ENCODE measurements at regions not wholly inside any gene's neighbourhood (a gene's known extent, or its start where the extent isn't known, plus 50 kb on each side); places are given as distances from the start of the nearest gene placed in this dataset.

DNA sequence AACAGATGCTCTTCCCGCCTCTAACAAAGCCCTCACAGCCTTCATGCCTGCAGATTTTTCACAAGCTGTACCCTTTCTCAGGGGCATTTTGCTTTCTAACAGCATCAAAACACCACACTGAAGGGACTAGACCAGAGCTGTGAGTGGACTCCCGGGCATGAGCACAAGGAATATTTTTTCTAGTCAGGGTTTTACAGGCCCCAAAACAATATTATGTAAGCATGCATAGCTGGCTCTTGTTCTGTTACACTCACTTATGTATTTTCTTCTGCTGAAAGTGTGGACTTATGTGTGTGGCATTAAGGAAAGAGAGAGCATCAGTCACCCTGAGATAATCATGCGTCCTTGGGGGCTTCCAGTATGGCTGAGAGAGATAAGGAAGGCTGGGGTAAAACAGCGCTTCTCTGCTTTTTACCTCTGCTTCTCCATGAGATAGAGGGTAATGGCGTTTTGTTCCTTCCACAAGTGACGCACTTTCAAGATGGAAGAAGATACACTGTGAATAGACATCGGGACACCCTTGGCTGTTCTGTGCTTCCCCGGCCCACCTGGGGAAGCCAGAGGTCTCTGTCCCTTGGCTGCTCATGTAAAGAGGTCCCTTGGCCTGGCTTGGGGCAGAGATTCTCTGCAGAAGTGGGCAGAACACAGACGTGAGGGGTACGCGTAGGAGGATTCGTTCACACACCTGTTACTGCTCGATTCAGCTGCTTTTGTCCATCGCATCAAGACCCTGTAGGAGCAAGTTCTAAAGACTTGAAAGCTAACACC is 266.7 kb upstream of the RAB4A start:
- Histone ChIP-seq H3K4me3 (no peak overlapping the region), H3K36me3 (ENCODE audit: insufficient read depth in 1 of 2, low read depth in 1 of 2) (no peaks in the 10 kb centered on the region), H3K27ac (no peak overlapping the region), H3K9me3 (no peaks in the 10 kb centered on the region), H3K27me3 (ENCODE audit: insufficient read depth in 3 of 3, low read length in 2 of 3) (no peaks in the 10 kb centered on the region), H3K4me1 (no peaks in the 10 kb centered on the region)
- TF ChIP-seq, protein P1, sequence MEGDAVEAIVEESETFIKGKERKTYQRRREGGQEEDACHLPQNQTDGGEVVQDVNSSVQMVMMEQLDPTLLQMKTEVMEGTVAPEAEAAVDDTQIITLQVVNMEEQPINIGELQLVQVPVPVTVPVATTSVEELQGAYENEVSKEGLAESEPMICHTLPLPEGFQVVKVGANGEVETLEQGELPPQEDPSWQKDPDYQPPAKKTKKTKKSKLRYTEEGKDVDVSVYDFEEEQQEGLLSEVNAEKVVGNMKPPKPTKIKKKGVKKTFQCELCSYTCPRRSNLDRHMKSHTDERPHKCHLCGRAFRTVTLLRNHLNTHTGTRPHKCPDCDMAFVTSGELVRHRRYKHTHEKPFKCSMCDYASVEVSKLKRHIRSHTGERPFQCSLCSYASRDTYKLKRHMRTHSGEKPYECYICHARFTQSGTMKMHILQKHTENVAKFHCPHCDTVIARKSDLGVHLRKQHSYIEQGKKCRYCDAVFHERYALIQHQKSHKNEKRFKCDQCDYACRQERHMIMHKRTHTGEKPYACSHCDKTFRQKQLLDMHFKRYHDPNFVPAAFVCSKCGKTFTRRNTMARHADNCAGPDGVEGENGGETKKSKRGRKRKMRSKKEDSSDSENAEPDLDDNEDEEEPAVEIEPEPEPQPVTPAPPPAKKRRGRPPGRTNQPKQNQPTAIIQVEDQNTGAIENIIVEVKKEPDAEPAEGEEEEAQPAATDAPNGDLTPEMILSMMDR (IDR thresholded peaks at IDR 0.05), result no peak
- no peak for ATAC-seq
- intact Hi-C loops (cut with DNase I), result no loop called here
- WGBS, 3 donors, result 84 to 92% (median 91%) methylated on average over 14 of the region's 14 CpGs
- DNase-seq, result no peak

DNA sequence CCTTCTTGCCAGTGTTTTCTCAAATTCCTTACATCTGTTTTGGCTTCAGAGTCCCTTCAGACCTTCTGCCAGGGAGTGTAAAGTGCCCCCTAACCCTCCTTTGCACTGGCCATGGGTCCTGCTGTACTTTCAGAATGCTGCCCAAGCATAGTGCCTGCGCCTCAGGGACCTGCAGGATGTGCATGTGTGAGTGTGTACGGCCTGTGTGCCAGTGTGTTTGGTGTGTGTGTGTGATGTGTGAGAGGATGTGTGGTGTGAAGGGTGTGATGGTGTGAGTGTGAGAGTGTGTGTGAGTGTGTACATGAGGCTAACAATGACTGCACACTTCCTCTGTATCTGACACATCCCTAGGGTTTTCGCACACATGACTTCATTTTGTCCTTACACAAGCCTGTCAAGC is 265.8 kb upstream of the RAB4A start:
- Histone ChIP-seq H3K4me3 (no peak overlapping the region), H3K27ac (no peak overlapping the region), H3K27me3 (ENCODE audit: insufficient read depth in 3 of 3, low read length in 2 of 3) (no peaks in the 10 kb centered on the region), H3K4me1 (no peaks in the 10 kb centered on the region), H3K9me3 (no peaks in the 10 kb centered on the region), H3K36me3 (ENCODE audit: insufficient read depth in 1 of 2, low read depth in 1 of 2) (no peaks in the 10 kb centered on the region)
- ATAC-seq (no peak), DNase-seq (no peak)
- intact Hi-C loops (cut with DNase I), result no loop called here
- 94 to 98% (median 97%) methylated on average over 3 of the region's 3 CpGs for WGBS, 3 donors
- TF ChIP-seq, protein P1 (IDR thresholded peaks at IDR 0.05), result no peak

DNA sequence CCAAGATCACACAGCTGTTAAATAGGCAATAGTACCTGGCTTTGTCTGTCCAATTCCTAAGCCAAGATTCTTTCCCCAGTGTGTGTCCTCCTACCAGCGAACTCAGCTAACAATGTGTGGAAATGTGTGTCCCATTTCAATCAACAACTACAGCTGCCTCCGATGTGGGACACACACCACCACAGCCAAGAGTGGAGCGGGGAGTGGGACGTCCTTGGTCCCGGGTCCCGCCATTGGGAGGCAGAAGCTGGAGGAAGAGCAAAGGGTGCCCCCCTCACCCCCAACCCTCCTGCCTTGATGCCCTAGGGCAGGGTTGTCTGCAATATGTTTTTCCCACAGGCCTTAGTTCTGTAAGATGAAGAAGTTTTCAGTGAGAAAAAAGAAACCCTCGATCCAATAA is 265.4 kb upstream of the RAB4A start:
- no peaks in the 10 kb centered on the region for H3K9me3 ChIP-seq
- intact Hi-C loops (cut with DNase I), result no loop called here
- ATAC-seq, result no peak
- no peaks in the 10 kb centered on the region for H3K4me1 ChIP-seq
- no peak overlapping the region for H3K4me3 ChIP-seq
- 49 to 60% (median 50%) methylated on average over 7 of the region's 7 CpGs for WGBS, 3 donors
- no peak for DNase-seq
- no peaks in the 10 kb centered on the region for H3K27me3 ChIP-seq (ENCODE audit: insufficient read depth in 3 of 3, low read length in 2 of 3)
- no peak overlapping the region for H3K27ac ChIP-seq
- no peaks in the 10 kb centered on the region for H3K36me3 ChIP-seq (ENCODE audit: insufficient read depth in 1 of 2, low read depth in 1 of 2)
- TF ChIP-seq, protein P1 (IDR thresholded peaks at IDR 0.05), result no peak

DNA sequence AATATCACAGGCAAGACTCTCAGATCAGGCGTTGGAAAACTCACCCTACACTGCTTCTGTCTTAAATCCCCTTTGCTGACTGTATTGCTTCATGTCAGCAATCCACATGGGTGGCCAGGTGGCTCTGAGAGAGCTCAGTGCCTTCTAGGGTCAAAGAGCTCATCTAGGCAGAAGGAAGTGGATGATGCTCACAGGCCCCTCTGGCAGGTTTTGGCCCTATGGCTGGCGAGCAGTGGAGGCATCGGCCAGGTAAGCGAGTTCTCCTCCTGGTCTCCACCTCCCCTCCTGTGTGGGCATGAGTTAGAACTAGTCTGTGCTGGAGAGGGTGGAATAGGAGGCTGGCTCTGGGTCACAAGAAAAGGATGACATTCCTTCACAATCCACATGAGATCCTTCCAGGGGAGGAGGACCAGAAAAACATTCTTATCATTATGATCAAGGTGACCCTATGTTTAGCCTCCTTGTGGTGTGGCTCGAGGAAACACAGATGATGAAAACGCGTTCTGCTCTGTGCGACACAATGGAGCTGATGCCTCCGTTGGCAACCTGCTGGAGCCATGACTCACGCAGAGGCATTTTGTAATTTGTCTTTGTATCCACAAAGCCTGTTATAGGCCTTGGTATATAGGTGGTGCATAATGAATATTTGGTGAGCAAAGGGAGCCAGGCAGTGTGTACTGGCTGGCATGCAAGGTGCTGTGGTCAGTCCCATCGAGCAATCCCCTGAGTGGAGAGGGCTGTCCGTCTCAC is 264.6 kb upstream of the RAB4A start:
- H3K27me3 ChIP-seq (ENCODE audit: insufficient read depth in 3 of 3, low read length in 2 of 3), result no peaks in the 10 kb centered on the region
- ATAC-seq (no peak), DNase-seq (no peak)
- no peaks in the 10 kb centered on the region for H3K9me3 ChIP-seq
- no peaks in the 10 kb centered on the region for H3K4me1 ChIP-seq
- no peak overlapping the region for H3K27ac ChIP-seq
- intact Hi-C loops (cut with DNase I), result no loop called here
- TF ChIP-seq, protein P1 (IDR thresholded peaks at IDR 0.05), result no peak
- no peaks in the 10 kb centered on the region for H3K36me3 ChIP-seq (ENCODE audit: insufficient read depth in 1 of 2, low read depth in 1 of 2)
- no peak overlapping the region for H3K4me3 ChIP-seq
- 86 to 97% (median 91%) methylated on average over 12 of the region's 12 CpGs for WGBS, 3 donors

Measured in psoas muscle (tissue), 7 donors.